ENCODE measurements at regions not wholly inside any gene's neighbourhood (a gene's known extent, or its start where the extent isn't known, plus 50 kb on each side); places are given as distances from the start of the nearest gene placed in this dataset.

DNA sequence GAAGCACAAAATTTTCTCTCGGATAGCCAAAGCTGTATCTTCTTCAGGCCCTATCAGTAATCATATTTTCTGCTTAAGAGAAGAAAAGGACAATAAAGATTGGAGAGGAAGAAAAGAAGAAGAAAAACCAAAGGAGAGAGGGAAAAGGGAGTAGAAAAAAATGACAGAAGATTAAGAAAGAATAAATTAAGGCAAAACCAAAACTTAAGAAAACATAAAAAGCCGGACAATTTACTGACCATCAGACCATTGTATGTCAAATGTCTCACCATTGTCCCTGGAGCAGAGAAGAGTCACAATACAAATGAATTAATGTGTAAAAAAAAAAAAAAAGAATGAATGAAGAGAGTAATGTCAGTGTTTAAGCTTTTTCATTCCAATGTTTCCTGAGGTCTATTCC lies 1274.8 kb downstream of the FSCB start:
- DNase-seq (ENCODE audit: extremely low read depth in 1 of 2, low read depth in 1 of 2), result no peak

DNA sequence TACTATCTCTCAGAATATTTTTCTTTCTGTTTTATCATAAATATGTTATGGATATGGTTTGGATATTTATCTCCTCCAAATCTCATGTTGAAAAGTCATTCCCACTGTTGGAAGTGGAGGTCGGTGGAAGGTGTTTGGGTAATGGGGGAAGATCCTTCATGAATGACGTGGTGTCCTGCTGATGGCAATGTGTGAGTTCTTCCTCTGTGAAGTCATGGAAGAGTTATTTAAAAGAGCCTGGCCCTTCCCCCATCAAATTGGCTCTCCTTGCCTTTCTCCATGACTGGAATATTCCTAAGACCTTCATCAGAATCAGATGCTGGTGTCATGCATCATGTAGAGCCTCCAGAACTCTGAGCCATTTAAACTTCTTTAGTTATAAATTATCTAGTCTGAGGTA lies 1291.6 kb downstream of the FSCB start:
- no peak for DNase-seq (ENCODE audit: extremely low read depth in 1 of 2, low read depth in 1 of 2)

DNA sequence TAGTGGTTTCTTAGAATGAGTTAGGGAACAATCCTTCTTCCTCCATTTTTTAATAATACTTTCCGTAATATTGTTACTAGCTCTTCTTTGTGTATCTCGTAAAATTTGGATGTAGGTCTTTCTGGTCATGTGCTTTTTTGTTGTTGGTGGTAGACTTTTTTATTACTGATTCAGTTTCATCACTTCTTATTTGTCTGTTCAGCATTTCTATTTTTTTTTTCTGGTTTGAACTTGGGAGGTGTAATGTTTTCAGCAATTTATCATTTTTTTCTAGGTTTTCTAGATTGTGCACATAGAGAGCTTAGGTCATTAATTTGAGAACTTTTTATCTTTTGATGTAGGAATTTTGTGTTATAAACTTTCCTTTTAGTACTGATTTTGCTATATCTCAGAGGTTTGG lies 1299.9 kb downstream of the FSCB start:
- DNase-seq (ENCODE audit: extremely low read depth in 1 of 2, low read depth in 1 of 2), result no peak

- no peak for DNase-seq (ENCODE audit: extremely low read depth in 1 of 2, low read depth in 1 of 2)
These were observed 1302.3 kb downstream of the FSCB start for GRCh38 chr14:43204816-43205215.

DNA sequence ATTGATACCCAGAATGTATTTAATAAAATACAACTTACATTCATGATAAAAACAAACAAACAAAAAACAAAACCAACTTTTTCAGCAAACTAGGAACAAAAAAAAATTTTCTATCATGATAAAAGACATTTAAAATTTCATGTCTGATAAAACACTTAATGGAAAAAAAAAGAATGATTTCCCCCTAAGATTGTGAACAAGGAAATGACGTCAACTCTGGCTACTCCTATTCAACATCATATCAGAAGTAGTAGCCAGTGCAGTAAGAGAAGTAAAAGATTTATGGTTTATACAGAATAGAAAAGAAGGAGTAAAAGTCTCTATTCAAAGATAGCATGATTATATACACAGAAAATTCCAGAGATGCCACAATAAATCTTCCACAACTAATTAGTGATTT lies 1306.6 kb downstream of the FSCB start:
- DNase-seq (ENCODE audit: extremely low read depth in 1 of 2, low read depth in 1 of 2), result no peak

GRCh38 chr14:43198465-43198864 lies 1308.6 kb downstream of the FSCB start:
- DNase-seq (ENCODE audit: extremely low read depth in 1 of 2, low read depth in 1 of 2), result no peak

DNA sequence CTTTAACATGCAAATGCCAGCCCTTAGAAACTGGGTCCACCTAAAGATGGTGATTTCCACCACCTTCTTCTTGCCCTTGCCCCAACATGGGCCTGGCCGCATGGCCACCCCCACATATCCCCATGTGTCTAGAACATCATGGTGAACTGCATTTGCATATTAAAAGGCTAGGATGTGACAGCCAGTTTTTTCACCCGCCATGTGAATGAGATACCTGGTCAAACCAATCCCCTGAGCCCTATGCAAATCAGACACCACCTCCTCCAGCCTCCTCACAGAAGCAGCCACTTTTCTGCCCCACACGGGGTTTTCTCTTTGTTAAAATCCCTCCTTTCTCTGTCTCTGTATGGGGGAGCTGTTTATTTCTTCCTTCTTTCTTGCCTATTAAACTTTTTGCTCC lies 1322.5 kb downstream of the FSCB start:
- DNase-seq (ENCODE audit: extremely low read depth in 1 of 2, low read depth in 1 of 2), result no peak

DNA sequence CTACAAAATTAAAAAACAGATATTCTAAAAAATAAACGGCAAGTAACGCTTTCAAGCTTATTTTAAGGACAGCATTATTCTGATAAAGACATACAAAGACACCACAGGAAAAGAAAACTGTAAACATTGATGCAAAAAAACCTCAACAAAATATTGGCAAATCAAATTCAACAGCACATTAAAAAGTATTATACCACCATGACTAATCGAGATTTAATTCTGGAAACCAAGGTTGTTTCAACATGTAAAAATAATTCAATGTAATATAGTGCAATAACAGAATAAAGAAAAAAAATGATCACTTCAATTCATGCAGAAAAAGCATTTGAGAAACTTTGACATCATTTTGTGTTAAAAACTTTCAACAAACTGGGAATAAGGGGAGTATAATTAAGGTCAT lies 1323.2 kb downstream of the FSCB start:
- no peak for DNase-seq (ENCODE audit: extremely low read depth in 1 of 2, low read depth in 1 of 2)

- no peak for DNase-seq (ENCODE audit: extremely low read depth in 1 of 2, low read depth in 1 of 2)
These were observed 1331.2 kb downstream of the FSCB start for GRCh38 chr14:43175896-43176295.

GRCh38 chr14:43172899-43173548 lies 1334.1 kb downstream of the FSCB start:
- DNase-seq (ENCODE audit: extremely low read depth in 1 of 2, low read depth in 1 of 2), result no peak

- no peak for DNase-seq (ENCODE audit: extremely low read depth in 1 of 2, low read depth in 1 of 2)
These were observed 1337.4 kb downstream of the FSCB start for GRCh38 chr14:43169722-43170121.

DNA sequence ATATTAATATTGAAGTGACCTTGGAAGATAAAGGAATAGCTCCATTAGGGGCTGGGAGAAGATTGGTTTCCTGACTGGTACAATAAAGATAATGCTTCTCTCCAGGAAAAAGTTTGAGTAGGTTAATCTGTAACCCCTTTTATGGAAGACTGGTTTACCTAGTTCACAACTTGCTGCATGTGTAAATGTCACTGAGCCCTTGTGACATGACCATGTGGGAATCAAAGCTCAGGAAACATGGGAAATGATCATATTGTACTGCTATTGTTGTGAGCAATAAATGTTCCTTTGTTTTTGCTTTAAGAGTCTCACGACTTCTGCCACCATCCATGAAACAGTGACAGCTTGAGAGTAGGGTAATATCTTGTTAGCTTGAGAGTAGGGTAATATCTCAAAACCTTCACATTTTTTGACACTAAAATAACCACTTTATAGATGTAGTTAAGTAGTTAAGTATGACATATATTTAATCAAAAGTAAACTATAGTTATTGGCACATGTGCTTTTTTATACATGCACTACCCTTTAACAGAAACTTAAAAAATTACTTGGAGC lies 1338.6 kb downstream of the FSCB start:
- no peak for DNase-seq (ENCODE audit: extremely low read depth in 1 of 2, low read depth in 1 of 2)

DNA sequence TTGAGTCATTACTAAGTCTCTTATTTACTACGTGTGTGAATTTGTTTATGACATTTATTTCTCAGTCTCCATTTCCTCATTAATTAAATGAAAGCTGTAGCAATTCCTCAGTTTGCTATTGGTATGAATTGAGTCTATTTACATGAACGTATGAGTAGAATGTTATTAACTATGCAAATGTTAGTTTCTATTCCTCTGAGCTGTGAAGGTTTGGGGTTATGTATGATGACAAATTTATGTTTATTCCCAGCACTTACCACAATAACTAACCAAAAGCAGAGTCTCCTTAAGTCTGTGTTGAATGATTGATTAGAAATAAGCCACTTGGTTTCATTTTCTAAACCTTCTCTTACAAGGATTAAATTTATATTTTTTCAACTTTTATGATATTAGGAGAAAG lies 1340.9 kb downstream of the FSCB start:
- DNase-seq (ENCODE audit: extremely low read depth in 1 of 2, low read depth in 1 of 2), result no peak

DNA sequence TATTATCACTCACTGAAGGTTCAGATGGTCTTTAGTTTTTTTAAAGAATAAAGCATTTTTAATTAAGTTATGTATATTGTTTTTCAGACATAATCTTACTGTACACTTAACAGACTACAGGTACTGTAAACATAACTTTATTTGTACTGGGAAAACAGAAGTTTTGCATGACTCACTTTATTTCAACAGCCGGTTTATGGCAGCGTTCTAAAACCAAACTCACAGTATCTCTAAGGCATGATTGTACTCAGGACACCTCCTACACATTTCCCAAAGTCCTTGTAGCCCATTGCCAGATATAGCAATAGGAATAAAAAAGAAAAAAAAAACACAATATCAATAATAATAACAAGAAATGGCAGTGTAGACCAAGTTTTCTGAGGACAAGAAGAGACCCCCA lies 1341.4 kb downstream of the FSCB start:
- DNase-seq (ENCODE audit: extremely low read depth in 1 of 2, low read depth in 1 of 2), result no peak

DNA sequence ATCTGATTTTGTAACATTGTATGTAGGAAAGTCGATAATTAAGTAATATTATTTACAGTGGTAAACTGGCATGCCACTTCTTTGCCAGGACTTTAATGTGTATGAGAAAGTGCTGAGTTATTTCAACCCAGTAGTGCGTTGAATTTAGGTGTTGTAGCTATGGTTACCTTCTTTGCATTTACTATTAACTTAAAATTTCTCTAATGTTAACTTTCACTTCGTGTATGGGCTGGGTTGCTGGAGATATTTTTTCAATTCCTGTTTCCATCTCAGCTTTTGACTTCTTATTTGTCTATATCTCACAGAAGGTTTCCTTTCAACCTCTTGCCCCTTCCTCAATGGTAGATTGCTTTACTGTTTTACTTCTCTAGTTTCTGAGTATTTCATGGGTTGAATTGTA lies 1345.6 kb downstream of the FSCB start:
- DNase-seq (ENCODE audit: extremely low read depth in 1 of 2, low read depth in 1 of 2), result no peak

- DNase-seq (ENCODE audit: extremely low read depth in 1 of 2, low read depth in 1 of 2), result no peak
These were observed 1349.4 kb downstream of the FSCB start for GRCh38 chr14:43157661-43158060.

DNA sequence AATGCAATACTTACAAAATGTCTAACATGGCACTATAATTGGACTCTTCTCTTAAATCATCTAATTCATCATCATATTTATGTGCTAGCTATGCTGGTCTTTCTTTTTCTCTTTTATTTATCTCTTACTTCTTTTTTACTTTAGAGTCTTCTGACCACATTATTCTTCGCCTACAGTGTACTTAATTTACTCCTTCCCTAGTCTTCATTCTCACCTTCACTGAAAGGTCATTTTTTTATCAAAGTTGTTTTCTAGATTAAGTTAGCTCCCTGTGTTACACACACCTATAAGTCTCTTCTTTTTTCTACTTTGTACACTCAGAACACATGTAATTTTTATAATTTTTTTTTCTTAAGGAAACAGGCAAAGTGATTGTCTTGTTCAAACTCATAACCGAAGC lies 1351.2 kb downstream of the FSCB start:
- DNase-seq (ENCODE audit: extremely low read depth in 1 of 2, low read depth in 1 of 2), result no peak

GRCh38 chr14:43155258-43155657 lies 1351.8 kb downstream of the FSCB start:
- no peak for DNase-seq (ENCODE audit: extremely low read depth in 1 of 2, low read depth in 1 of 2)

DNA sequence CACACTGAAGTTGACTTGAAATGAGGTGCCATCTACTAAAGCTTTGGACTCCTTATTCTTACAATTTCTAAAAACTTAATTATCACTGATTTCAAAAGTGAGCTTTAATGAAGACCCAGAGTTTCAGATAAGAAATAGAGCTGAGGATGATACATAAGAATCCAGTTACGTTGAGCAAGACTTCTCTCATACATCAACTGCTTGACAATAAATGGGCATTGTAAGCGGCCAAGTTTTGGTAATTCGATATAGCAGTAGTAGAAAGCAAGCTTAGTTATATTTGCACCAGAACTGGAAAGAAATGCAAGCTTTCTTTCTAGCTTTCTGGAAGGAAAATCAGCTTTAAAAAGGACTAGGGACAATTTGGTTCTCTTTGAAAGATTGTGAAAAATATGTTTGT lies 1359.6 kb downstream of the FSCB start:
- DNase-seq (ENCODE audit: extremely low read depth in 1 of 2, low read depth in 1 of 2), result no peak

DNA sequence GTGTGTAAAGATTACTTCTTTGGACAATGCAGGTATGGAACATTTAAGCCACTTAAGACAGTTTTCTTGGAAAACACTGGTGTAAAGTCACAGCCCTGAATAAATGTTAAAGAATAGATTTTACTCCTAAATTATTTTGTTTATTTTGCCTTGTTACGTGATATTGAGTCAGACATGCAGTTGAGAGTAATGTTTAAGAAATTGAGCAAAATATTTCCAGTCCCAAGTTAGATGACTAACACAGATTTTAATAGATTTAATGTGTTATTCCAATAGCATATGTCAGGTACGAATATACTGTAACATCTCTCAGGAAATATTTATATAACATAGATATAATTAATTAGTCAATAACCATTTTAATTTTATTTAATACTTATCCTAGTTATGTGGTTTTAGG lies 1361.7 kb downstream of the FSCB start:
- no peak for DNase-seq (ENCODE audit: extremely low read depth in 1 of 2, low read depth in 1 of 2)

GRCh38 chr14:43143106-43143505 lies 1364.0 kb downstream of the FSCB start:
- DNase-seq (ENCODE audit: extremely low read depth in 1 of 2, low read depth in 1 of 2), result no peak

GRCh38 chr14:43141636-43142191 lies 1365.4 kb downstream of the FSCB start:
- DNase-seq (ENCODE audit: extremely low read depth in 1 of 2, low read depth in 1 of 2), result no peak

DNA sequence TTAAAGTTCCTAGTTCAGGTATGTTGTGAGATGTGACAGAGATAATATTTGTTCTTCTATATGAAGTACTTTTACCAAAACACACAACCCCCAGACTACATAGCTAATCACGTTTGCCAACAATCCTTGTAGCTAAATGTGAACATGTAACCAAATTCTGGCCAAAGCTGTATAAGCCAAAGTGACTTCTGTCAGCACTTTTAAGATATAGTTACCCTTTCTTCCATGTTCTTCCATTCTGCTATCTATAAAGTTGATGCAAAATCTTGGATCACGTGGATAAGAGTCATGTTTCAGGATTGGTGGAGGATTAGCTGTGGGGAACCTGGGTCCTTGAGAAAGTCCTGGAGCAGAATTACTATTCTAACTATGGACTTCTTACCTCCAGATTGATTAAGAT lies 1366.6 kb downstream of the FSCB start:
- no peak for DNase-seq (ENCODE audit: extremely low read depth in 1 of 2, low read depth in 1 of 2)
